DND-41 (cell line): ENCODE measurements at regions not wholly inside any gene's neighbourhood (a gene's known extent, or its start where the extent isn't known, plus 50 kb on each side); places are given as distances from the start of the nearest gene placed in this dataset.

ENCODE experiments used
- EZH2 ChIP-seq: IDR thresholded peaks from 3 replicates; pipeline ENCODE4 v1.6.1; 2012; ENCODE audit warnings: borderline replicate concordance, low read depth, mild to moderate bottlenecking, moderate library complexity, low read length, inconsistent platforms; ENCODE audit not compliant: severe bottlenecking
- TF ChIP-seq, protein P1 (sequence below): IDR thresholded peaks from 2 replicates; pipeline ENCODE4 v1.5.1; 2012; ENCODE audit warnings: borderline replicate concordance, low read length, moderate library complexity, mild to moderate bottlenecking; ENCODE audit not compliant: poor library complexity, severe bottlenecking; ENCODE audit errors: extremely low read depth

DNA sequence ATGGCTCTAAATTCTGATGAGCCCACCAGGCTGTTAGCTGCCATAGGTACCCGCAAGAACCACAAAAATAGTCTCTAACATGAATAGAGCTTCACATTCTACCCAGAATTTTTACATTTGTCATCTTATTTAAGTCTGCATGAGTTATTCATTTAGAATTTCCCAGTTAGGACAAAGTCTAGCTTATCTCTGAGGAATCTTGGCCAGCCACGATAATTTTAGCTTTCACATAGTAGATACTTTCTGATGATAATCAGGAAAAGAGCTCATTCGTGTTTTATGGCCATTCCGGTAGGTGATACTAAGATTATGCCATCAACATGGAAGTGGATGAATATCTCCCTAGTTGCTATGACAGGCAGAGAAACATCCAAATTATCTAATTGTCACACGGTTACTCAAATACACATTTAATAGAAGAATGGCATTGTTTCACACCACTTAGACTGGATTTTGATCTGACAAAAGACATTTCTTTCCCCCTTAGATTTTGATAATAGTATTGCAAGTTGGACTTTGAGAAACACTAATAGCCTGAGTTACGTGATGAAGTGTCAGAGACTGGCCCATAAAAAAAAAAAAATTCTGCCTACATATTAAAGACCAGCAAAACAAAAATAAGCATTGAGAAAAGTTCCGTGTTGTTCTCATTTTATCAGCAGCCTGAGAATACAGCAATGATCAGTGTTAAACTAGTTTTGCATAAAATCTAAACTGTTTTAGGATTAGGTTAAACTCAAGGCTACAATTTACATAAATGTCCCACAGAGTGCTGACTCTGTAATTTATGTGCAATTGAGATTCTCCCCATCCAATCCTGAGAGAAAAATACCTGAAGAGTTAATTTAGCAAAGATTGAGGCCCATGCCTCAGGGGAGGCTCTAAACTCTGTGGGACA lies 397.5 kb upstream of the ARID1B start:
- TF ChIP-seq, protein P1, sequence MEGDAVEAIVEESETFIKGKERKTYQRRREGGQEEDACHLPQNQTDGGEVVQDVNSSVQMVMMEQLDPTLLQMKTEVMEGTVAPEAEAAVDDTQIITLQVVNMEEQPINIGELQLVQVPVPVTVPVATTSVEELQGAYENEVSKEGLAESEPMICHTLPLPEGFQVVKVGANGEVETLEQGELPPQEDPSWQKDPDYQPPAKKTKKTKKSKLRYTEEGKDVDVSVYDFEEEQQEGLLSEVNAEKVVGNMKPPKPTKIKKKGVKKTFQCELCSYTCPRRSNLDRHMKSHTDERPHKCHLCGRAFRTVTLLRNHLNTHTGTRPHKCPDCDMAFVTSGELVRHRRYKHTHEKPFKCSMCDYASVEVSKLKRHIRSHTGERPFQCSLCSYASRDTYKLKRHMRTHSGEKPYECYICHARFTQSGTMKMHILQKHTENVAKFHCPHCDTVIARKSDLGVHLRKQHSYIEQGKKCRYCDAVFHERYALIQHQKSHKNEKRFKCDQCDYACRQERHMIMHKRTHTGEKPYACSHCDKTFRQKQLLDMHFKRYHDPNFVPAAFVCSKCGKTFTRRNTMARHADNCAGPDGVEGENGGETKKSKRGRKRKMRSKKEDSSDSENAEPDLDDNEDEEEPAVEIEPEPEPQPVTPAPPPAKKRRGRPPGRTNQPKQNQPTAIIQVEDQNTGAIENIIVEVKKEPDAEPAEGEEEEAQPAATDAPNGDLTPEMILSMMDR = no peak
- TF ChIP-seq EZH2 = no peak
